DMS53 treated with DMSO at 0.1 percent for 48 hours (cell line): ENCODE measurements at regions not wholly inside any gene's neighbourhood (a gene's known extent, or its start where the extent isn't known, plus 50 kb on each side); places are given as distances from the start of the nearest gene placed in this dataset.

Experiments
- DNase-seq: peaks from one replicate; lab custom pipeline; 2025; ENCODE audit not compliant: unreplicated experiment; lab: John Stamatoyannopoulos, UW

- DNase-seq = no peak
Measured at GRCh38 chr10:118108194-118109026, 61.7 kb upstream of the RAB11FIP2 start.

- DNase-seq = no peak
Measured at GRCh38 chr10:118107541-118107940, 60.8 kb upstream of the RAB11FIP2 start.

- DNase-seq = no peak
Measured at GRCh38 chr10:118107040-118107439, 60.3 kb upstream of the RAB11FIP2 start.

- no peak for DNase-seq
Measured at GRCh38 chr10:118106426-118106825, 59.7 kb upstream of the RAB11FIP2 start.

- no peak for DNase-seq
Measured at GRCh38 chr10:118102121-118102520, 55.4 kb upstream of the RAB11FIP2 start.

- DNase-seq = no peak
Measured at GRCh38 chr10:118101501-118101900, 54.8 kb upstream of the RAB11FIP2 start.
